Stimulated activated CD8-positive, alpha-beta memory T cell treated with anti-CD3 and anti-CD28 coated beads, Interleukin-7, amount 100 ng/mL, for 1 hour (primary cell): ENCODE measurements at regions not wholly inside any gene's neighbourhood (a gene's known extent, or its start where the extent isn't known, plus 50 kb on each side); places are given as distances from the start of the nearest gene placed in this dataset.

Experiments
- DNase-seq, 2 donors: peaks; one replicate each; pipeline ENCODE4 v3.0.0-alpha.2; 2020; ENCODE audit warnings: low read depth in 2 of 2

DNA sequence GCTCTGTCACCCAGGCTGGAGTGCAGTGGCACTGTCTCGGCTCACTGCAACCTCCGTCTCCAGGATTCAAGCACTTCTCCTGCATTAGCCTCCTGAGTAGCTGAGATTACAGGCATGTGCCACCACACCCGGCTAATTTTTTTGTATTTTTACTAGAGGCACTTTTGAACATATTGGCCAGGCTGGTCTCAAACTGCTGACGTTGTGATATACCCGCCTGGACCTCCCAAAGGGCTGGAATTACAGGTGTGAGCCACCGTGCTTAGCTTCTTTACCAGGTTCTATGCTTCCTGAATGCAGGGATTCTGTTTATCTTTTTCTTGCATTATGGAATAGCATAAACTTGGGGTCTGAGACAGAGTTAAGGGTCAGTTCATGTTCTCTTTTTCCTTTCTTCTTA is 317.9 kb upstream of the RBFOX1 start:
- no peak for DNase-seq

DNA sequence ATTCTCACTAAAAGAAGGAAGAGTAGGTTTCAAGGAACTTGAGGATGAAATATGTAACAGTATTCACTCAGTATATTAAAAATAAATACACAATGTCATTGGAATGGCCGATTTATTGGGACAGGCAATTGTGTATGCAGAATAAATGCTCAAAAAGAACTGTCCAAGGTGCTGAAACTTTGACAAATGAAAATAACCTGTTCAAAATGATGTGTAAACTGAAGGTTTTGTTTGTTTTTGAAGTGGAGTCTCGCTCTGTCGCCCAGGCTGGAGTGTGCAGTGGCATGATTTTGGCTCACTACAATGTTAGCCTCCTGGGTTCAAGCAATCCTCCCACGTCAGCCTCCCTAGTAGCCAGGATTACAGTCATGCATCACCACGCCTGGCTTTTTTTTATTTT is 318.7 kb upstream of the RBFOX1 start:
- no peak for DNase-seq

DNA sequence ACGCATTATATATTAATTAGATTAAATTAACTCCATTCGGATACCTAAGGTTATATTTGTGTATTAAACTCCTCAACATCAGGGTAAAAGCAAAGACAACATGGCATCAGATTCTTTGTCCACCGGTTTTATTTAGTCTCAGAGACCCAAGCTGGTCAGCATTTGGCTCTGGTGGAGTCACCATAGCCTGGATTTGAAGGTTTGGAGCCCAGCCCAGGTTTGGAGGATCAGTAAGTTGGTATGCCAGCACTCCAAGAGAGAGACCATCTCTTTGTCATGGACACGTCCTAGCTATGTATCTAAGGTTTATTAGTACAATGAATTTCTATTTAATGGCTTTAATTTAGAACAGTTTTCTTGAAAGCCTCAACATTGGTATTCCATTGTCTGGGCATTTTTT is 328.4 kb upstream of the RBFOX1 start:
- DNase-seq = no peak

DNA sequence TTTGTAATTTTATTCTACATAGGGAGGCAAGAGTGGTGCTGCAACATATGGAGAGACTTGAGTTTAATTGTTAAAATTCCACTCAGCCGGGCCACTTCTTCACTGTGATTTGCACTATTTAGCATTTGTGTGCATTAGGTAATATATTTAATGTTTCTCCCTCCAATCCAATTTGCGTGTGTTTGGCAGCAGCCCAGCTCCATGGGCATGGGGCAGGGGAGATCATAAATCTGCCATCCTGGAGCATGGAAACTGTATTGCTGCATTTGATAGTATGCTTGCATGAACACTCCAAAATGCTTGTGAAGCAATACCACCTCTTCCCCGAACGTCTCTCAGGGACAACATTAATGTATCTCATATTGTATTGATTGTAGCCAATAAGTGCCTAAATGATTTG is 339.1 kb upstream of the RBFOX1 start:
- DNase-seq = no peak

DNA sequence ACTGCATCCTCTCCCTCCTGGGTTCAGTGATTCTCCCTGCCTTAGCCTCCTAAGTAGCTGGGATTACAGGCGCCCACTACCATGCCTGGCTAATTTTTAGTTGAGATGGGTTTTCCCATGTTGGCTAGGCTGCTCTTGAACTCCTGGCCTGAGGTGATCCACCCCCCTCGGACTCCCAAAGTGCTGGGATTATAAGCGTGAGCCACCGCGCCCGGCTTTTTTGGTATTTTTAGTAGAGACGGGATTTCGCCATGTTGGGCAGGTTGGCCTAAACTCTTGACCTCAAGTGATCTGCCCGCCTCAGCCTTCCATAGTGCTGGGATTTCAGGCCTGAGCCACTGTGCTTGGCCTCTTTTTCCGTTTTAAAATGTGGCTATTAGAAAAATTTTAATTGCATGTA is 343.8 kb upstream of the RBFOX1 start:
- DNase-seq = no peak

DNA sequence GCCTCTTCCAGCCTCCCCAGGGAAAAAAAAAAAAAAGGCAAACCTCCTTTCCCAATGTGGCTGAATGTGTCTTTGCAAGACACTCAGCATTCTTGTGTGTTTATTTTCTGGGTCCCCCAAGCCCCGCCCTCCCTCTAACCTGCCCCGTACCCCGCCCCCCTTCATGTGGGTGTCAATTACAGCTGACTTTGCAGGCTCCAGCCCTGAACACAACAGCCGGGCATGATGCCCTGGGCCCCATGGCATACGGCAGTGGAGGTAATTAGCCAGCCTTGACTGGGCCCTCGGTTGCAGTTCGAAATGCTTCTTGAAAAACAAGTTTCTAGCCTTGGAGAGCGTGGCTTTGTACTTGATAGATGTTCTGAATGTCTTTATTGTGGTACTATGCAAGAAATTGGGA is 354.7 kb upstream of the RBFOX1 start:
- no peak for DNase-seq

DNA sequence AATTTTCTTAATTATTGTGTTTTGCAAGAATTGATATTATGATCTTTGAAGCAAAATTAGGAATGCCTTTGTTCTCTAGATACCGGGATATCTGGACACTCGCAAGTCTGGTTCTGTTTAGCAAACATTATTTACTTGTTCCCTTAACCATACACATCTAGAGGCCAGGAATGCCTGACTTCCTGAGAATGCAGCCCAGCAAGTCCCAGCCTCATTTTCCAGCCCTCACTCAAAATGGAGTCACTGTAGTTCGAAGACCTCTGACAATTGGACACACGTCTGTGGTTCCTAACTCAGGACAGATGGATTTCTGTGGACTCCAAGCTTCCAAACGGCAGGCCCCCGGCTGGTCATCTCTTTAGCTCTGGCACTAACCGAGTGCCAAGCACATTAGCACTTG is 355.4 kb upstream of the RBFOX1 start:
- no peak for DNase-seq

DNA sequence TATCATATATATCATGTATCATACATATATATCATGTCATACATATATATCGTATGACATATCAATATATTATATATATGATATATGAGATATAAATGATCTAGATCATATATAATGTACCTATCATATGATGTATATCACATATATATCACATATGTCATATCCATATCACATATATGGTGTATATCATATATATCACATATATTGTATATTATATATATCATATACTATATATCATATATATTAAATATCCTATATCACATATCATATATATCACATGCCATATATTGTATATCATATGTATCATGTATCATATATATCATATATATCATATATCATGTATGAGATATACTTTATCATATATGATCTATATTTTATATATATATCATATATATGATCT is 355.9 kb upstream of the RBFOX1 start:
- no peak for DNase-seq

DNA sequence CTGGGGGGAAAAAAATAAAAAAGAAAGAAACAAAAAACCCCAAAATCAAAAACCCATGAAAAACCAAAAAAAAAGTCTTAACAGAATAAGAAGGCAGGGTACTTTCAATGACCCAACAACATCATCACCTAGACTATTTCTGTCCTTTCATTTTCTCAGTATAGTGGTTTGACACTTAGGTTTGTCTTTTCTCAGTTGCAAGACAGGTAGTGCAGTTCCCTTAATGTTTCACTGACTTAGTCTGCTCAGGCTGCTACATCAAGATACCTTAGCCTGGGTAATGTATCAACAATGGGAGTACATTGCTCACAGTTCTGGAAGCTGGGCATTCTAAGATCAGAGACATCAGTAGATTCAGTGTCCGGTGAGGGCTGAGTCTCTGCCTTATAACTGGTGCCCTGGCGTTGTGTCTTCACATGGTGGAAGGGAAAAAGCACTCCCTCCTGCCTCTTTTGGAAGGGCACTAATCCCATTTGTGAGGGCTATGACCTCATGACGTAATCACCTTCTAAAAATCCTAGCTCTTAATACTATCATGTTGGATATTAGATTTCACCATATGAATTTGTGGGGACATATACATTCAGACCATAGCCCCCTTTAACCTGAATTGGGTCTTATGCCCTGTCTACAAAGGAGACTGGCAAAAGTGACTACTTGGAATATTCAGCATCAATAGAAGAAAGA is 362.3 kb upstream of the RBFOX1 start:
- no peak for DNase-seq

DNA sequence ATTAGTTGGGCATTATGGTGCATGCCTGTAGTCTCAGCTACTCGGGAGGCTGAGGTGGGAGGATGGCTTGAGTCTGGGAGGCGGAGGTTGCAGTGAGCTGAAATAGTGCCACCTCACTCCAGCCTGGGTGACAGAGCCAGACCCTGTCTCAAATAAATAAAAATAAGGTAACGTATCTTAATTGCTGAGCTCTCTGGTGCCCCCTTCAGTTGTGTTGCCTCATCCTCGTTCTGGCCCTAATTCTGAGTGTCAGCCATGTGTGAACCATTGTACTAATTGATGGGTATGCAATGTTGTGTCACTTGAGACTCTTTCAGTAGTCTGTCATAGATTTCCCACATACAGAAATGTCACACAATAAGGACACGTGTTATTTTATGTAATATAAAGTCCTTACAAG is 363.1 kb upstream of the RBFOX1 start:
- DNase-seq = no peak

DNA sequence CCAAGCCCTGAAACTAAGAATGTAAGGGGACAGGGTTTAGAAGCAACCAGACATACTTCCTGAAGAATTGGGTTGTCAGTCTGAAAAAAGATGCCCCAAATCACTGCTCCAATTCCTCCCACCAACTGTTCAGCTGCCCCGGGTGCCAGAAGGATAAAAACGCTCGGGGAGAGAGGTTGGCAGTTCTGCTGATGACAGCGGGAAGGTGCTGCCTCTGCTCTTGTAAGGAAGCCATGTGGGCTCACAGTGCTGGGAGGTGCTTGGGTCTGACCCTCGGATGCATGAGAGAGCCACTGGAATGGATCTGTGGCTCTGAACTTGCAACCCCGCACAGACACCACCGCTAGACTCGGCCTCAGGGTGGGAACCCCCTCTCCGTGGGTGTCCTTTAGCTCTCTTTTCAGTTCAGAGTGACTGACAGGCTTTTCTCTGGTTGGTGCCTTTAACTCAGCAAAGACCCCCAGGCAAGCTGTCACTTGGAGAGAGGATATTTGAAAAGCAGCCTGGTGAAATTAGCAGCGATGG is 364.8 kb upstream of the RBFOX1 start:
- DNase-seq = no peak

DNA sequence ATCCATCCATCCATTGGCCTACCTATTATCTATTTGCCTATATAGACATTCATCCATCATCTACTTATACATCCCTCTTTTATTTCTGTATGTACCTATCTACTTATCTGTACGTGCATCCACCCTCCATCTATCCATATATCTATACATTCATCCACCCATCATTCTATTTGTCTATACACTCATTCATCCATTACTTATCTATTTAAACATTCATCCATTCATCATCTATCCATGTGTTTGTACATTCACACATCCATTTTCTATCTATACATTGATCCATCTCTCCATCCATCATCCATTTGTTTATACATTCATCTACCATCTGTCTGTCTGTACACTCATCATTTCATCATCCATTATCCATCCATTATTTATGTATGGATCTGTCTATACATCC is 365.7 kb upstream of the RBFOX1 start:
- DNase-seq = no peak

DNA sequence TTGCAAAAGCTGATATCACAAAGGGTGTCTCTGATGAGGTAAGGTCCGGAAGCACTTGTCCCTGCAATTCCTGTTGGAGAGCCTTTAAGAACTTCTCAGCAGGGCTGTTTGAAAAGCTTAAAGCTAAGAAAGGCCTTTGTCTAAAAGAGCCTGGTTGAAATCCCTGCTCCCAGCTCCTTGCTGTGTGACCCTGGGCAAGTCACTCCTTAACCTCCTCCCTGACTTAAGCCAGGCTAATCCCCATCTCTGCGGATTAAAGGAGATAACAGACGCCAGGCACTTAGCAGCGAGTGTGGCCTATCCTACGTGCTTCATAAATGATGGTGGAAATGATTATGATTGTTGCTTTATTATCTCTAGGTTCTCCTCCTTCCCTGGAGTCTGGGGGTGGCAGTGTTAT is 368.0 kb upstream of the RBFOX1 start:
- no peak for DNase-seq

DNA sequence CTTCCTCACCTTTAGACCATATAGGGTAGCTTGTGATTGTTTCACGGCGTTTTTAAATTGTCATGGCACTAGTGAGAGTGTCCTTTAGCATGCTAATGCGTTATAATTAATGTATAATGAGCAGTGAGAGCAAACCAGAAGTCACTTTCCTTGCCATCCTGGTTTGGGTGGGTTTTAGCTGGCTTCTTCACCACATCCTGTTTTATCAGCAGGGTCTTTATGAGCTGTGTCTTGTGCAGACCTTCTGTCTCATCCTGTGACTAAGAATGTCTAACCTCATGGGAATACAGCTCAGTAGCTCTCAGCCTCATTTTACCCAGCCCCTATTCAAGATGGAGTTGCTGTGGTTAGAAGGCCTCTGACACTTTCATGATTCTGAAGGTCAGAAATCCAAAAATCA is 370.9 kb upstream of the RBFOX1 start:
- no peak for DNase-seq

DNA sequence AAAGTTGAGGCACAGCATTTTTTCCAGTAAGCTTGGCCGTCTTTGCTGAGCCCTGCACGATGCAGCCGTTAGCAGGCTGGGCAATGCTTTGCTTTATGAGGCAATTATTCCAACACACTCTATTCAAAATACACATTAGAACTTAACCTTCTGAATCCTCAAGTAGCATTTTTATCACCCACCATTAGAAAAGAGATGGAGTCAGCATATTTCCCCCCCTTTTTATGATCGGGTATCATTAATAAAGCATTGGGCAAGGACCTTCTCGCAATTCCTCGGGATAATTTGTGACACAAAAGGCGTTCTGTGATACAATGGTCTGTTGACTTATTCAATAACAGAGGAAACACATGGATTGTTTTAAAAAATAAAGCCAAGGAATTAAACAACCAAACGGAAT is 374.5 kb upstream of the RBFOX1 start:
- no peak for DNase-seq

DNA sequence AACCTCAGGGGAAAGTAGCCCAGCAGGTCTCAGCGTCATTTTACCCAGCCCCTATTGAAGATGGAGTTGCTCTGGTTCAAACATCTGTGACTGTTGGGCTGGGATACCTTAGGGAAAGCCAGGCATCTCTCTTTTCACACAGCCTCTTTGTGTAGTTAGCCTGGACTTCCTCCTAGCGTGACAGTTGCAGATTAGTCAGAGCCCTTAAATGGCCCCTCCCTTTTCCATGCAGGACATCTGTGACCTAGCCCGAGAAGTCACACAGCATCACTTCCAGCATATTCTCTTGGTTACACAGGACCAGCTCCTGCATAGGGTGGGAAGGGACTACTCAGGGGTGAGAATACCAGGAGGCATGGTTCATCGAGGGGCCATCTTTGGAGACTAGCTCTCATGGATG is 375.0 kb upstream of the RBFOX1 start:
- DNase-seq = no peak

DNA sequence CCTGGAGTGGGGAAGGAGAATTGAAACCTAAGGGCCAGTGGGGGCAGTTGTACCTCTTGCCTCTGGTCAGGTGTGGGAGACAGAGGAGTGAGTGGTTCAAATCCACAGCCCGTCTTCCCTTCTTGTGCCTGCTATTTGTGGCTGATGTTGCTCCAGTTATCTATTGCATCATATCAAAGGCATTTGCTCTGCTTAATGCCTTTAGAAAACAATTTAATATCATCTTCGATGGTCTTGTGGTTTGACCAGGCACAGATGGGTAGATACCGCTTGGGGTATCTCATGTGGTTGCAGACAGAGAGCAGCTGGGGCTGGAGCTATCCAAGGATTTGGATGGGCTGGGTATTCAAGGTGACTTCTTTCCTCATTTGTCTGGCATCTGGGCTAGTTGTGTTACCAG is 376.1 kb upstream of the RBFOX1 start:
- DNase-seq = no peak

DNA sequence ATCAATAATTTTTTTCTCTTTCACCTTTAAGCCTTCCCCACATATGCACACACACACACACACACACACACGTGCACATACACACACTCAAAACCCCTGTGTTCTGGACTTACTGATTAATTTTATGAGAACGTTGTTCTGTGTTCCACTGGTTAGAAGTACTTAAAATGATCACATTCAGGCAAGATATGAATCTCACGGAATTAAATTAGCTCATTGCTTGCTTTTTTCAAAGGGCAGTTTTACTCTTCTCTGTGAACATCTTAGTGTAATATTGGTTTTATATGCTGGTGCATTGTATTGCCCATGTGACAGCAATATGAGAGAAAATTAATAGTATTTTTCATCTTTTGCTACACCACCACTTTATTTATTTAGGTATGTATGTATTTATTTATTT is 377.3 kb upstream of the RBFOX1 start:
- DNase-seq = no peak

DNA sequence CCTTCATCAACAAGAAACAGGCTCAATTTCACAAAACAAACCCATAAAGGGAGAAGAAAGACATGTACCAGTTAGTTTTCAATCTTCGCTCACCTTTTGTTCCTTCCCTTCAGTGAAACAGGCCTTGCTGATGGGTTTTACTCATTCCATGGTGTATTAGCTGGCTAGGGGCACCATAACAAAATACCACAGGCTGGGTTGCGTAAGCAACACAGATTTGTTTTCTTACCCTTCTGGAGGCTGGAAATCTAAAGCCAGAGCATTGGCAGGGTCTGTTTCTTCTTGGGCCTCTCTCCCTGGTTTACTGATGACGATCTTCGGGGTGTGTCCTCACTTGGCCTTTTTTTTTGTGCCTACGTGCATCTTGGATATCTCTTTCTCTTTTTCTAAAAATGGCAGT is 383.4 kb upstream of the RBFOX1 start:
- DNase-seq = no peak

DNA sequence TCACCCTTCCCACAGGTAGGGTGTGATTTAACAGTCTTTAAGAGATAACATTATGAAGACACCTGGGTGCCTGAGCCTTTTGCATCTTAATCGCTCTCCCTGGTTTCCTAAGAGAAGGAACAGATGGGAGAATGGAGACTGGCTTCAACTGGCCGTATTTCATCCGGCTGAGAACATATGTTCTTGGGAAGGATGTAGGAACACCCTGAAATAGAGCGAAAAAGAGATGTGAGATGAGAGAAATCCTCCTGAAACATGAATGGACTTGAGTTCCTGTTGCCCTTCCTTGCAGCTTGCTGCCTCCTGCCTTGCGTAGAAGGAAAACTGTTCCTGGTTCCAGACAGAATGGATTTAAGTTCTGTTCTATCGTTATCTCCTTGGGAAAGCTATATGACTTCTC is 385.4 kb upstream of the RBFOX1 start:
- DNase-seq = no peak

DNA sequence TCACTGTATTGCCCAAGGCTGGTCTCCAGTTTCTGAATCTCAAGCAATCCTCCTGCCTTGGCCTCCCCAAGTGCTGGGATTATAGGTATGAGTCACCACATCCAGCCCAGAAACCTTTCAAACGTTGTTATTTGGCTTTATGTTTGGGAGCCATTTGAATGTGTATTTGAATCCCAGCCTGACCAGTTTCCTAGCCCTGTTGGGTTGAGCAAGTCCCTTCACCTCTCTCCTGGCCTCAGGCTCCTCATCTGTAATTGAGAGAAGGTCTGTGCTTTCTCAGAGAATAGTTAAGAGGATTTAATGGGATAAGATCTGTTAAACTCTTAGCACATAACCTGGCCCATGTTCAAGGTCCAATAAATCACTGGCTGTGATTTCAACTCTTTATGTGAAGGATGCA is 385.8 kb upstream of the RBFOX1 start:
- DNase-seq = no peak

DNA sequence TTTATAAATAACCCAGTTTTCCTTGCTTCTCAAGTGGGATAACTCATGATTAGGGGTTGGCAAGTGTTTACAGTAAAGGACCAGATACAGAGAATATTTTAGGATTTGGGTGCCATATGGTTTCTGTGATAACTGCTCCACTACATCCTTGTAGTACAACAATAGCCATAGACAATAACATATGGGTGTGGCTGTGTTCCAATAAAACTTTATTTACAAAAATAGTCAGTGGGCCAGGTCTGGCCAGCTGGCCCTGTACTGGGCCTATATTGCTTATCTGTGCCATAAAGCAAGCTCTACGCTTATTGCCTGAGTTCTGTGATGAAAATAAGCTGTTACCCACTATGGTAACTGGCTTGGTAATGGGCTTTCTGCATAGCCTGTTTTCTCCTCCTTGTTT is 386.5 kb upstream of the RBFOX1 start:
- DNase-seq = no peak

DNA sequence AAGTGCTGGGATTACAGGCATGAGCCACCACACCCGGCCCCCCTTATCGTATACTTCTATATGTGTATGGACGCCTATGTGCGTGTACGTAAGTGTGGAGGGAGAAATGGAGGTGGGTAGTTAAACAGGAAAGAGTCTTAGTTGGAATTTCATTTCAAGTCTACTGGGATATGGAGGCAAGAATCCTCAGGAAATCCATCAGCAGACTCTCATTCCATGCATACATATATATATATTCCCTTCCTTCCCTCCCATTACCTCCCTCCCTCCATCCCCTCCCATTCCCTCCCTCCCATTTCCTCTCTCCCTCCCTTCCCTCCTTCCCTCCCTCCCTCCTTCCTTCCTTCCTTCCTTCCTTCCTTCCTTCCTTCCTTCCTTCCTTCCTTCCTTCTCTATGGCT is 391.7 kb upstream of the RBFOX1 start:
- DNase-seq = no peak

DNA sequence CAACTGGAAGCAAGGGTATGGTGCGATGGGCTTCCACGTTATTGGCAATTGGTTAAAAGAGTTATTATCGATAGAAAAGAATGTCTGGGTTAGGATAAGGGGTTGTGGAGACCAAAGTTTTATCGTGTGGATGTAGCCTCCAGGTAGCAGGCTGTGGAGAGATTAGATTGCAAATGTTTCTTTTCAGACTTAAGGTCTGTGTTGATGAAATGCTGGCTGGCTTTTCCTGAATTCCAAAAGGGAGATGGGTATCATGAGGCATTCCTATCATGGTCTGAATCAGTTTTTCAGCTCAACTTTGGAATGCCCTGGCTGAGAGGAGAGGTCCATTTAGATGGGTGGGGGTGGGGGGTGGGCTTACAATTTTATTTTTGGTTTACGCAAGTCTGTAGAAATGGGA is 395.0 kb upstream of the RBFOX1 start:
- no peak for DNase-seq
